H9 (cell line): ENCODE measurements at regions not wholly inside any gene's neighbourhood (a gene's known extent, or its start where the extent isn't known, plus 50 kb on each side); places are given as distances from the start of the nearest gene placed in this dataset.
"Not testable (repeated sequence)": the region's sequence is repeated elsewhere in the genome, so short reads cannot be mapped to it uniquely, and the experiment has no call there.

Experiments used
- DNase-seq: peaks from one replicate; pipeline ENCODE4 v3.0.0-alpha.2; 2017
- H2AFZ ChIP-seq: one replicate; pipeline ENCODE4 v1.6.1; 2013; ENCODE audit warnings: mild to moderate bottlenecking, low read length, control low read depth, moderate library complexity
- H2AK5ac ChIP-seq: 2 replicates; pipeline ENCODE4 v1.6.1; 2013; ENCODE audit warnings: low read length, control low read depth, mixed read lengths; ENCODE audit not compliant: insufficient read length
- H2BK120ac ChIP-seq: one replicate; pipeline ENCODE4 v1.6.1; 2013; ENCODE audit warnings: low read depth, mild to moderate bottlenecking, low read length, control low read depth, inconsistent platforms; ENCODE audit not compliant: poor library complexity, severe bottlenecking
- H2BK12ac ChIP-seq: 2 replicates; pipeline ENCODE4 v1.6.1; 2013; ENCODE audit warnings: low read length, control low read depth, mixed read lengths, low read depth; ENCODE audit not compliant: insufficient read length
- H2BK15ac ChIP-seq: 2 replicates; pipeline ENCODE4 v1.6.1; 2013; ENCODE audit warnings: low read depth, low read length, control low read depth
- H2BK20ac ChIP-seq: one replicate; pipeline ENCODE4 v1.6.1; 2013; ENCODE audit warnings: low read depth, mild to moderate bottlenecking, low read length, control low read depth, inconsistent platforms; ENCODE audit not compliant: poor library complexity, severe bottlenecking
- H2BK5ac ChIP-seq: 2 replicates; pipeline ENCODE4 v1.6.1; 2013; ENCODE audit warnings: low read length, control low read depth, mixed read lengths; ENCODE audit not compliant: insufficient read length
- H3K14ac ChIP-seq: 2 replicates; pipeline ENCODE4 v1.6.1; 2013; ENCODE audit warnings: low read length, control low read depth; ENCODE audit not compliant: insufficient read depth
- H3K18ac ChIP-seq: 2 replicates; pipeline ENCODE4 v1.6.1; 2013; ENCODE audit warnings: low read depth, mild to moderate bottlenecking, mixed read lengths, low read length, control low read depth; ENCODE audit not compliant: insufficient read length
- H3K23ac ChIP-seq: 2 replicates; pipeline ENCODE4 v1.6.1; 2013; ENCODE audit warnings: low read length, control low read depth, mixed read lengths, low read depth; ENCODE audit not compliant: insufficient read length
- H3K23me2 ChIP-seq: 2 replicates; pipeline ENCODE4 v1.6.1; 2013; ENCODE audit warnings: low read depth, mild to moderate bottlenecking, mixed read lengths, low read length, control low read depth; ENCODE audit not compliant: insufficient read length, poor library complexity, severe bottlenecking
- H3K27ac ChIP-seq: 2 replicates; pipeline ENCODE4 v1.5.1; 2013; ENCODE audit warnings: low read length, control low read depth, mixed read lengths, low read depth; ENCODE audit not compliant: insufficient read length
- H3K27me3 ChIP-seq: 2 replicates; pipeline ENCODE4 v1.6.1; 2013; ENCODE audit warnings: low read length, control low read depth, inconsistent platforms; ENCODE audit not compliant: insufficient read depth
- H3K4ac ChIP-seq: 2 replicates; pipeline ENCODE4 v1.6.1; 2013; ENCODE audit warnings: low read depth, mild to moderate bottlenecking, control low read depth, inconsistent platforms, low read length, moderate library complexity
- H3K4me1 ChIP-seq: 2 replicates; pipeline ENCODE4 v1.6.1; 2013; ENCODE audit warnings: low read length, control low read depth, inconsistent platforms; ENCODE audit not compliant: insufficient read depth
- H3K4me2 ChIP-seq: 2 replicates; pipeline ENCODE4 v1.6.1; 2013; ENCODE audit warnings: low read length, control low read depth, mixed read lengths; ENCODE audit not compliant: insufficient read length, insufficient read depth
- H3K56ac ChIP-seq: 2 replicates; pipeline ENCODE4 v1.6.1; 2013; ENCODE audit warnings: low read depth, mild to moderate bottlenecking, mixed read lengths, low read length, control low read depth; ENCODE audit not compliant: insufficient read length
- H3K79me1 ChIP-seq: 2 replicates; pipeline ENCODE4 v1.6.1; 2013; ENCODE audit warnings: low read depth, mild to moderate bottlenecking, moderate library complexity, low read length, control low read depth, inconsistent platforms; ENCODE audit not compliant: insufficient read depth, poor library complexity, severe bottlenecking
- H3K79me2 ChIP-seq: 2 replicates; pipeline ENCODE4 v1.6.1; 2013; ENCODE audit warnings: low read length, control low read depth, inconsistent platforms; ENCODE audit not compliant: insufficient read depth
- H3K9ac ChIP-seq: 2 replicates; pipeline ENCODE4 v1.6.1; 2013; ENCODE audit warnings: low read length, control low read depth, mixed read lengths; ENCODE audit not compliant: insufficient read length; ENCODE audit errors: extremely low read depth
- H3K9me3 ChIP-seq: one replicate; pipeline ENCODE4 v1.6.1; 2013; ENCODE audit warnings: low read depth, low read length, inconsistent platforms; ENCODE audit not compliant: control insufficient read depth
- H3T11ph ChIP-seq: one replicate; pipeline ENCODE4 v1.6.1; 2013; ENCODE audit warnings: mild to moderate bottlenecking, low read length, control low read depth, inconsistent platforms
- H4K20me1 ChIP-seq: one replicate; pipeline ENCODE4 v1.6.1; 2013; ENCODE audit not compliant: control insufficient read depth, insufficient read length, insufficient read depth
- H4K5ac ChIP-seq: 2 replicates; pipeline ENCODE4 v1.6.1; 2013; ENCODE audit warnings: low read depth, mild to moderate bottlenecking, mixed read lengths, low read length, control low read depth; ENCODE audit not compliant: insufficient read length
- H4K8ac ChIP-seq: replicated peaks from 2 replicates; pipeline ENCODE4 v1.6.1; 2013; ENCODE audit warnings: low read length, control low read depth, mixed read lengths, low read depth; ENCODE audit not compliant: insufficient read length
- H4K91ac ChIP-seq: 2 replicates; pipeline ENCODE4 v1.6.1; 2013; ENCODE audit warnings: low read depth, mild to moderate bottlenecking, moderate library complexity, mixed read lengths, low read length, control low read depth; ENCODE audit not compliant: insufficient read length
- H3K27ac Mint-ChIP-seq, 3 experiments: 2 replicates in 2 of 3; 3 replicates in 1 of 3; pipeline ENCODE4 v1.8.0; 2020 to 2021; ENCODE audit warnings: mixed read lengths in 3 of 3, mild to moderate bottlenecking in 1 of 3, moderate library complexity in 1 of 3
- H3K27me3 Mint-ChIP-seq: 2 replicates; pipeline ENCODE4 v1.8.0; 2021; ENCODE audit warnings: low read depth, mild to moderate bottlenecking, moderate library complexity, mixed read lengths
- H3K36me3 Mint-ChIP-seq, 3 experiments: 2 replicates in 2 of 3; 3 replicates in 1 of 3; pipeline ENCODE4 v1.8.0; 2020 to 2021; ENCODE audit warnings: low read depth in 3 of 3, mixed read lengths in 3 of 3; ENCODE audit not compliant: insufficient read depth in 1 of 3
- H3K4me1 Mint-ChIP-seq, 2 experiments: 2 replicates each; pipeline ENCODE4 v1.8.0; 2020; ENCODE audit warnings: mixed read lengths in 2 of 2
- H3K4me3 Mint-ChIP-seq, 2 experiments: 2 replicates in 1 of 2; 3 replicates in 1 of 2; pipeline ENCODE4 v1.8.0; 2020 to 2021; ENCODE audit warnings: mild to moderate bottlenecking in 2 of 2, mixed read lengths in 2 of 2, moderate library complexity in 1 of 2
- H3K9me3 Mint-ChIP-seq, 2 experiments: 2 replicates in 1 of 2; 3 replicates in 1 of 2; pipeline ENCODE4 v1.8.0; 2020; ENCODE audit warnings: mild to moderate bottlenecking in 2 of 2, mixed read lengths in 2 of 2, moderate library complexity in 1 of 2
- WGBS: extraction: QIAGEN DNeasy Blood & Tissue Kit; methylation state at CpG from one replicate; pipeline ENCODE4 v1.1.7; 2013; ENCODE audit warnings: missing lambda C conversion rate, low lambda C conversion rate, mixed read lengths; ENCODE audit not compliant: insufficient read length; ENCODE audit errors: extremely low coverage; 5-methylcytosine and 5-hydroxymethylcytosine counted together

GRCh38 chr14:106477600-106477999 is 951.2 kb downstream of the TMEM121 start:
- not testable (repeated sequence) for H3K4me1 ChIP-seq, H3K56ac ChIP-seq, H3K18ac ChIP-seq, DNase-seq, H4K20me1 ChIP-seq, H2BK5ac ChIP-seq, H3K14ac ChIP-seq, H3K4me2 ChIP-seq, H3K79me2 ChIP-seq, H2BK120ac ChIP-seq, H2BK15ac ChIP-seq, H3K27me3 ChIP-seq, H3K4ac ChIP-seq, H3K79me1 ChIP-seq, H2BK12ac ChIP-seq, H3K27ac Mint-ChIP-seq, H4K5ac ChIP-seq, H4K91ac ChIP-seq, H3K9ac ChIP-seq, H3T11ph ChIP-seq, H3K23ac ChIP-seq, H3K36me3 Mint-ChIP-seq, H3K4me3 Mint-ChIP-seq, H3K4me1 Mint-ChIP-seq, H3K23me2 ChIP-seq, H2BK20ac ChIP-seq, H2AK5ac ChIP-seq, H2AFZ ChIP-seq, H3K27me3 Mint-ChIP-seq, H4K8ac ChIP-seq, H3K9me3 ChIP-seq, H3K27ac ChIP-seq
- WGBS = no CpG with 5 or more reads among the region's 4 CpGs
- peaks cover 26 to 27% of the 10 kb centered on the region in 2 experiments for H3K9me3 Mint-ChIP-seq

- H2AFZ ChIP-seq, H3K79me2 ChIP-seq, H3K36me3 Mint-ChIP-seq: not testable (repeated sequence)
These were observed 953.9 kb downstream of the TMEM121 start for GRCh38 chr14:106480287-106480686.

More at GRCh38 chr14:106480287-106480686, 953.9 kb downstream of the TMEM121 start:
- not testable (repeated sequence) for H3K14ac ChIP-seq, H3K4ac ChIP-seq, H3K23ac ChIP-seq, H3K9me3 Mint-ChIP-seq, H4K91ac ChIP-seq, H2AK5ac ChIP-seq, H3K27me3 Mint-ChIP-seq, H3K27ac Mint-ChIP-seq, H4K20me1 ChIP-seq, H3K4me3 Mint-ChIP-seq, H3K4me1 ChIP-seq, H3K4me1 Mint-ChIP-seq, H3K56ac ChIP-seq, H3K9ac ChIP-seq, H2BK20ac ChIP-seq, H3K27me3 ChIP-seq, H3K23me2 ChIP-seq, H2BK120ac ChIP-seq, H2BK5ac ChIP-seq, H3K4me2 ChIP-seq, H2BK12ac ChIP-seq, H2BK15ac ChIP-seq, H4K5ac ChIP-seq, H3K27ac ChIP-seq, DNase-seq, H4K8ac ChIP-seq, H3K79me1 ChIP-seq, H3K9me3 ChIP-seq, H3K18ac ChIP-seq, H3T11ph ChIP-seq
- no CpG with 5 or more reads among the region's 34 CpGs for WGBS
